ENCODE measurements at regions not wholly inside any gene's neighbourhood (a gene's known extent, or its start where the extent isn't known, plus 50 kb on each side); places are given as distances from the start of the nearest gene placed in this dataset.

DNA sequence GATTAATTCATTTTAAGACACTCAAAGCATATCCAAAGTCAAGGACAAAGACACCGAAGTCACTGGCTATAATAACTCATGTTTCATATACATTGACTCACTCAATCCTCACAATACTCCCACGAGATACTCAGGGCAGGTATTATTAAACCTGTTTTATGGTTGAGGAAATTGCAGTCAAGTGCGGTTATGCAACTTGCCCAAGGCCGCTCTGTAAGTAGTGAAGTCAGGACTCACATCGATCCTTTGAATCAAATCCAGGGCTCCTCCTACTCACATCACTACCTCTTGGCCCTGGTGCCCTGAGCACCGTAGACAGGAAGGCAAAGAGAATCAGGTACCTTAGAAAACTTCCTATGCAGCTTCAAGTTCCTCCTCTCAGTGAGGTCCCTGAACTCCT lies 87.8 kb upstream of the APC start:
- TF ChIP-seq POLR2A (IDR thresholded peaks at IDR 0.05; ENCODE audit: low read depth, low read length) (no peak), POLR2AphosphoS5 (IDR thresholded peaks at IDR 0.05; ENCODE audit: low read depth, low read length) (no peak), TAF1 (IDR thresholded peaks at IDR 0.05; ENCODE audit: borderline replicate concordance, low read depth, low read length) (no peak)
